ENCODE measurements at regions not wholly inside any gene's neighbourhood (a gene's known extent, or its start where the extent isn't known, plus 50 kb on each side); places are given as distances from the start of the nearest gene placed in this dataset.
"Not testable (repeated sequence)": the region's sequence is repeated elsewhere in the genome, so short reads cannot be mapped to it uniquely, and the experiment has no call there.

DNA sequence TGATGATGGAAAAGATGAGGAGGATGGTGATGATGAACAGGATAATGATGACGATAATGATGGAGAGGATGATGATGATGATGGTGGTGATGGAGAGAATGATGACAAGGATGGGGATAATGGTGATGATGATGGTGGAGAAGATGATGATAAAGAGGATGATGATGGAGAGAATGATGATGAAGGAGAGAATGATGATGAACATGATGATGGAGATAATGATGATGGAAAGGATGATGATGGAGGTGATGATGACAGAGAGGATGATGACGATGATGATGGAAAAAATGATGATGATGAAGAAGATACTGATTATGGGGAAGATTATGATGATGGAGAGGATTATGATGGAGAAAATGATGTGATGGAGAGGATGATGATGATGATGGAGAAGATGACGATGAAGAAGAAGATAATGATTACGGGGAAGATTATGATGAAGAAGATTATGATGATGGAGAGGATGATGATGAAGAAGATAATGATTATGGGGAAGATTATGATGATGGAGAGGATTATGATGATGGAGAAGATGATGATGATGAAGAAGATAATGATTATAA, 204.1 kb downstream of the MATN1 start:
- DNase-seq (ENCODE audit: low read depth): no peak
- no peak overlapping the region for H3K4me3 ChIP-seq (ENCODE audit: low read length)
- TF ChIP-seq, protein P1, sequence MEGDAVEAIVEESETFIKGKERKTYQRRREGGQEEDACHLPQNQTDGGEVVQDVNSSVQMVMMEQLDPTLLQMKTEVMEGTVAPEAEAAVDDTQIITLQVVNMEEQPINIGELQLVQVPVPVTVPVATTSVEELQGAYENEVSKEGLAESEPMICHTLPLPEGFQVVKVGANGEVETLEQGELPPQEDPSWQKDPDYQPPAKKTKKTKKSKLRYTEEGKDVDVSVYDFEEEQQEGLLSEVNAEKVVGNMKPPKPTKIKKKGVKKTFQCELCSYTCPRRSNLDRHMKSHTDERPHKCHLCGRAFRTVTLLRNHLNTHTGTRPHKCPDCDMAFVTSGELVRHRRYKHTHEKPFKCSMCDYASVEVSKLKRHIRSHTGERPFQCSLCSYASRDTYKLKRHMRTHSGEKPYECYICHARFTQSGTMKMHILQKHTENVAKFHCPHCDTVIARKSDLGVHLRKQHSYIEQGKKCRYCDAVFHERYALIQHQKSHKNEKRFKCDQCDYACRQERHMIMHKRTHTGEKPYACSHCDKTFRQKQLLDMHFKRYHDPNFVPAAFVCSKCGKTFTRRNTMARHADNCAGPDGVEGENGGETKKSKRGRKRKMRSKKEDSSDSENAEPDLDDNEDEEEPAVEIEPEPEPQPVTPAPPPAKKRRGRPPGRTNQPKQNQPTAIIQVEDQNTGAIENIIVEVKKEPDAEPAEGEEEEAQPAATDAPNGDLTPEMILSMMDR (IDR thresholded peaks at IDR 0.05; ENCODE audit: insufficient read depth, low read depth, low read length, missing control alignments): no peak

DNA sequence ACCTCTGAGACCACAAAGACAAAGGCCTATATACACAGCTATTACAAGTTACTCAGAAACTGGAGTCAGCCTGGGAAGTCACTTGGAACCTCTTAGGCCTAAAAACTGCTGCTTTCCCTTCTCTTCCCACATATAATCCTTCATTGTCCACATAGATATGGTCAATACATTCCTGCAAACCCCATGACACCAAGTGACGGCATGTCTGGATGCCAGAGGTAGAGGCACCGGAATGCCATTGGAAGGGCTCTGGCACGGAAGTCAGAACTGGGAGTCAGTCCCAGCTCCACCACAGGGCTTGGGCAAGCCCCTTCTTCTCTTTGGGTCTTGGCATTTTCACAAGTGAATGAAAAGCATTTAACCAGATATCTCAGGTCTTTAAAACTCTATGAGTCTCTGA, 204.7 kb downstream of the MATN1 start:
- DNase-seq (ENCODE audit: low read depth): no peak
- TF ChIP-seq, protein P1 (IDR thresholded peaks at IDR 0.05; ENCODE audit: insufficient read depth, low read depth, low read length, missing control alignments): no peak
- H3K4me3 ChIP-seq (ENCODE audit: low read length): no peak overlapping the region

DNA sequence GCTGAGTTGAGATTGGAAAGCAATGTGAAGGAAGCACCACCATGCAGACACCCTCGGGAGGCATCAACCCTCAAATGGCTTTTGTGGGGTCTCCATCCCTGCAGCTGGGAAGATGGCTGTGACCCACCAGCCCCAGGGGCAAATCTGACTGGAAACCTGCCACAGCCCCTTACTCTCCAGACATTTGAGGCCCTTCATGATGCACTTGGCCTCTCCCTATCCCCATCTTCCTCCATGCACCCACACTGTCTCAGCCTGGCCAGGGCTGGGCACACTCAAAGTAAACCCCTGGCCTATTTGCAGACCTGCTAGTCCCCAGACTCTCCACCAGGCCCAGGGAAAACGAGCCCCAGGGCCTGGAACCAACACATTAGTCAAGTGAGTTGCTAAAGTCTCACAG, 205.2 kb downstream of the MATN1 start:
- no peak for DNase-seq (ENCODE audit: low read depth)
- TF ChIP-seq, protein P1 (IDR thresholded peaks at IDR 0.05; ENCODE audit: insufficient read depth, low read depth, low read length, missing control alignments): no peak
- no peak overlapping the region for H3K4me3 ChIP-seq (ENCODE audit: low read length)

DNA sequence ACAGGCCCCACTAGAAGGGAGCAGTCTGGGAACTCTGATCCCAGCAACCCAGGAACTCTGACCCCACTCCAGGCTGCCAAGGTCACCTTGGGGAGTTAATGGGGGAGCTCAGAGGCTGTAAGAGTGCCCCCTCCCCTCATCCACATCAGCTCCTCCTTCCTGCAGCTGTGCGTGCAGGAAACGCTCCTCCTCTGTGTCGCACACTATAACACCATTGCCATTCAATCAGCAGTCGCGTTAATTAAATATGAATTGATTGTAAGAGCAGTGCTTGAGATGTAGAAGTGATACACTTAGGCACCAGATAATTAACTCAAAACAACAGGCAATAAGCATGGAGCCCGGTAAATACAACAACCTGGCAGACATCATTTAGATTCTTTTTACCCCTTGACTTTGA, 205.7 kb downstream of the MATN1 start:
- not testable (repeated sequence) for H3K4me3 ChIP-seq (ENCODE audit: low read length); DNase-seq (ENCODE audit: low read depth)

DNA sequence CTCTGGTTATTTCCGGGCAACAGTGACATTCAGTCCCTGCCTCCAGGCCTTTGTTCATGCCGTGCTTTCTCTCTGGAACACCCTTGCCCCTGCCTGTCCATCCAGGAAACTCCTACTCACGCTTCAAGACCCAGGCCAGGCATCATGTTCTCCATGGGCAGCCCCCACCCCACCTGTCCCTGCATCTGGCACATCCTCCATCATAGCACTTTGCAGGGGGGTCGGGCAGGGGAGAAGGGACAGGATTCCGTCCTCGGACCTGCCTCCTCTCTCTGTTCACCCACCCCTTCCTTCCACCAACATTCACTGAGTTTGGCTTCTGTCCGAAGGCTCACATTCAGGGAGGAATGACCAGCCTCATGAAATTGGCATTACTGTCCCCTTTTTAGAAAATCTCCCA, 206.1 kb downstream of the MATN1 start:
- DNase-seq (ENCODE audit: low read depth); H3K4me3 ChIP-seq (ENCODE audit: low read length): not testable (repeated sequence)

DNA sequence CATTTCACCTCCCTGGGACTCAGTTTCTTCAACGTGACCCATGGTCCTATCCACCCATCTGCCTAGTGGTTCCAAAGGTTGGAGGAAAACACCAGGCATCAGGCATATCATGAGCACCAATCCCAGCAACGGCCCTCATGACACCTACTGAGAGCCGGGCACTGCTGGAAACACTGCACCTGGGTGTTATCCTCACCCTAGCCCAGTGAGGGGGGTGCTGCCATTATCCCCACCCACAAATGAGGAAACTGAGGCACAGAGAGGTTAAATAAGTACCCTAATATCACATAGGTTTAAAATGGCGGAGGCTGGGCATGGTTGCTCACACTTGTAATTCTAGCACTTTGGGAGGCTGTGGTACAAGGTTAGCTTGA, 206.9 kb downstream of the MATN1 start:
- TF ChIP-seq, protein P1 (IDR thresholded peaks at IDR 0.05; ENCODE audit: insufficient read depth, low read depth, low read length, missing control alignments): no peak
- DNase-seq (ENCODE audit: low read depth): no peak
- H3K4me3 ChIP-seq (ENCODE audit: low read length): no peak overlapping the region

DNA sequence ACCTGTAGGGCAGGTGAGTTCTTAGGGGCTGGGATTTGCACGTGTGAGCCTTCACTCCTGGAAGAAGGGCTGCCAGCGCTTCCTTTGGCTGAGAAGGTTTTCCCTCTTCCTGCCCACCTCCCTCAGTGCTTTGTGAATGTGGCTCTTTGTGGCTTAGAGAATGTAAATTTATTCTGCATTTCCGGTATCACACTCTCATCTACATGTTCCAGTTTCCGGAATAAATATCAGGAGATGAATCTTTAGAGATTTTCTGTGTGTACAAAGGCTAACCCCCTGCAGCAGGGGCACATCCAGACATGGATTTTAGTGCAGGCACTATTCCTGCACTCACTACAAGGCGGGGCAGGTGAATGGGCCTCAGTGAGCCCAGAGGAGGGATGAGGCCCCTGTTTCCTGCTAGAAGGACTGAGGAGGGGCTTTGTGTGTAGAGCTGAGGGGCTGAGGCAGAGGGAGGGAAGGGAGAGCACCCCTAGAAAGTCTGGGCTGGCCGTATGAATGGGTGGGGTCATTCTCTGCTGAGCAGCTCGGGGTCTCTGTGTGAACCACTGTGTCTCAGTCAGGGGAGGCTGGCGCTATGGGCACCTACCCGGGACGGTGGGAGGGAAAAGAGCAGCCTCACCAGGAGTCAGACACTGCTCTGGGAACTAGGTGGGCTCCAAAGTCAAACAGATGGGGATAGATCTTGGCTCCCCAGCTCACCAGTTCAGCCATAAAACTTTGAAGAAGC, 207.5 kb downstream of the MATN1 start:
- H3K4me3 ChIP-seq (ENCODE audit: low read length): no peak overlapping the region
- DNase-seq (ENCODE audit: low read depth): no peak
- TF ChIP-seq, protein P1 (IDR thresholded peaks at IDR 0.05; ENCODE audit: insufficient read depth, low read depth, low read length, missing control alignments): no peak

DNA sequence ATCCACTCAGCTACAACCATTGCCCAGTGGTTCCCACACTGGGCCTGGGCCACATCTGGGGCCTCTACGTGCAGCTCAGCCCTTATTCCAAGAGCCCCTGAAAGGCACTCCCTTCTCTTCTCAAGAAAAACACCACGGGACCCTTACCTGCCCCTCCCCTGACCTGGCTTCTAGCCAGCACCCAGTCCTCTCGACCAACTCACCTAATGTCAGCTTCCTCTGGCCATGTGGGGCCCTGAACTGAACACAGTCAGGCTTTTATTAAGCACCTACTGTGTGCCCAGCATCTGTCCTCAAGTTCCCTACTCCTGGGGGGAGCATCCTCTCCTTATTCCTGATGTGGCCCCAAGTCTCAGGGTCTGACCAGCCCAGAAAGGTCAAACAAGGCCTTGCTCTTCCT, 208.4 kb downstream of the MATN1 start:
- TF ChIP-seq, protein P1 (IDR thresholded peaks at IDR 0.05; ENCODE audit: insufficient read depth, low read depth, low read length, missing control alignments): no peak
- H3K4me3 ChIP-seq (ENCODE audit: low read length): no peak overlapping the region
- no peak for DNase-seq (ENCODE audit: low read depth)

All from epithelial cell of esophagus (primary cell).